NB4 (cell line): ENCODE measurements at regions not wholly inside any gene's neighbourhood (a gene's known extent, or its start where the extent isn't known, plus 50 kb on each side); places are given as distances from the start of the nearest gene placed in this dataset.

Source experiments
- CTCF ChIP-seq: IDR thresholded peaks from one replicate; pipeline ENCODE4 v1.5.1; 2012; ENCODE audit warnings: low read depth, low read length
- MYC ChIP-seq: IDR thresholded peaks from 2 replicates; pipeline ENCODE4 v1.6.1; 2011; ENCODE audit warnings: low read depth, low read length
- POLR2A ChIP-seq: IDR thresholded peaks from 2 replicates; pipeline ENCODE4 v1.6.1; 2011; ENCODE audit warnings: mild to moderate bottlenecking; ENCODE audit not compliant: insufficient read length; ENCODE audit errors: extremely low read depth

GRCh38 chr12:105445649-105446048, 115.2 kb downstream of the C12orf75 start:
- TF ChIP-seq CTCF (no peak), POLR2A (no peak), MYC (no peak)
